ENCODE measurements at regions not wholly inside any gene's neighbourhood (a gene's known extent, or its start where the extent isn't known, plus 50 kb on each side); places are given as distances from the start of the nearest gene placed in this dataset.

DNA sequence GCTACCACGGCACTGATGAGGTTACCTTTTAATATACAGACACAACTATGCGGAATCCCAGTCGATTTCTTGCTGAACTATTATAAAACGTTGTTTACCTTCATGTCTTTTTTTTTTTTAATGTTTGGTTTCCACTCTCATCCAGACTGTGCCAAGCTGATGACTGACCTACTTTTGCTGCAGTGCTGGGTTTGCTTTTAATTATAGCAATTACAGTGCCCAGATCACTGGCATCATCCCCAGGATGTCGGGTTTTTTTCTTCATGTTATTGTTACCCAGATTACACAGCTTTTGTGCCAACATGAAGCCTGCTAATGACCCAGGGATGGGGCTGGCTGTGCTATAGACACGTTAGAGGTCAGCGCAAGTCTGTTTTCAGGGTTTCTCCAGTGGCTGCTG is 294.0 kb upstream of the ATP10A start:
- H3K27me3 ChIP-seq (ENCODE audit: control insufficient read depth, low read length), result no peaks in the 10 kb centered on the region
- no peaks in the 10 kb centered on the region for H3K79me2 ChIP-seq (ENCODE audit: control insufficient read depth, low read length)
- no peaks in the 10 kb centered on the region for H3F3A ChIP-seq (ENCODE audit: control insufficient read depth, insufficient read depth)
- no peak overlapping the region for H3K4me3 ChIP-seq (ENCODE audit: low read length)
- no peak overlapping the region for H3K4me2 ChIP-seq (ENCODE audit: low read length)
- no peaks in the 10 kb centered on the region for H3K9me2 ChIP-seq (replicated peaks; ENCODE audit: control insufficient read depth, low read length)
- TF ChIP-seq, protein P1, sequence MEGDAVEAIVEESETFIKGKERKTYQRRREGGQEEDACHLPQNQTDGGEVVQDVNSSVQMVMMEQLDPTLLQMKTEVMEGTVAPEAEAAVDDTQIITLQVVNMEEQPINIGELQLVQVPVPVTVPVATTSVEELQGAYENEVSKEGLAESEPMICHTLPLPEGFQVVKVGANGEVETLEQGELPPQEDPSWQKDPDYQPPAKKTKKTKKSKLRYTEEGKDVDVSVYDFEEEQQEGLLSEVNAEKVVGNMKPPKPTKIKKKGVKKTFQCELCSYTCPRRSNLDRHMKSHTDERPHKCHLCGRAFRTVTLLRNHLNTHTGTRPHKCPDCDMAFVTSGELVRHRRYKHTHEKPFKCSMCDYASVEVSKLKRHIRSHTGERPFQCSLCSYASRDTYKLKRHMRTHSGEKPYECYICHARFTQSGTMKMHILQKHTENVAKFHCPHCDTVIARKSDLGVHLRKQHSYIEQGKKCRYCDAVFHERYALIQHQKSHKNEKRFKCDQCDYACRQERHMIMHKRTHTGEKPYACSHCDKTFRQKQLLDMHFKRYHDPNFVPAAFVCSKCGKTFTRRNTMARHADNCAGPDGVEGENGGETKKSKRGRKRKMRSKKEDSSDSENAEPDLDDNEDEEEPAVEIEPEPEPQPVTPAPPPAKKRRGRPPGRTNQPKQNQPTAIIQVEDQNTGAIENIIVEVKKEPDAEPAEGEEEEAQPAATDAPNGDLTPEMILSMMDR (IDR thresholded peaks at IDR 0.05; ENCODE audit: low read depth, low read length, poor library complexity, severe bottlenecking), result no peak
- no peak for TF ChIP-seq EZH2phosphoT487 (IDR thresholded peaks at IDR 0.05; ENCODE audit: borderline replicate concordance, low read length)
- peaks cover 24% of the 10 kb centered on the region; the same call in 1 of the 2 replicates for H3K9me3 ChIP-seq (ENCODE audit: control insufficient read depth, insufficient read depth, low read length)
- no peaks in the 10 kb centered on the region for H3K36me3 ChIP-seq (ENCODE audit: control insufficient read depth, low read length)
- no peaks in the 10 kb centered on the region for H4K20me1 ChIP-seq (ENCODE audit: control insufficient read depth, insufficient read depth, low read depth, low read length)
- H3K27ac ChIP-seq (ENCODE audit: low read depth, low read length), result no peak overlapping the region
- H3K4me1 ChIP-seq (ENCODE audit: control insufficient read depth, low read length), result no peaks in the 10 kb centered on the region

DNA sequence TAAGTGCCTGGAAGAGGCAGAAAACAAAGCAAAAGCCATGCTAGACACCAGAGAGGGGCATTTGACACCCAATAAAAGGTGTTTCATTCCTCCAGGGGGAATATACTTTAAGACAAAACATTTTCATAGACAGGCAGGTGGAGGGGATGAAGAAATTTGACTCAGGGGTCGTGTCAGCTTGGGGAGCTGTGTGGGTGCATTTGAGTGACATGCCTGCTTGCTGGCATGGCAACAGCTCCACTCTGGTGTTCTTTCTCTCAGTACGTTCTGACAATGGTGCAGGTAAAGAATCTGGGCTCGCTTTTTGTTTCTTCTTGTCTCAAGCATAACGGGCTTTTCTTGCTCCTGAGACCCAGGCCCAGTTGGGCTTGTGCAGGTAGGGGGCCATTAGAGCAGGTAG is 292.9 kb upstream of the ATP10A start:
- Histone ChIP-seq H3K9me2 (replicated peaks; ENCODE audit: control insufficient read depth, low read length) (no peaks in the 10 kb centered on the region), H4K20me1 (ENCODE audit: control insufficient read depth, insufficient read depth, low read depth, low read length) (no peaks in the 10 kb centered on the region), H3F3A (ENCODE audit: control insufficient read depth, insufficient read depth) (no peaks in the 10 kb centered on the region), H3K4me1 (ENCODE audit: control insufficient read depth, low read length) (no peaks in the 10 kb centered on the region), H3K4me2 (ENCODE audit: low read length) (no peak overlapping the region), H3K79me2 (ENCODE audit: control insufficient read depth, low read length) (no peaks in the 10 kb centered on the region), H3K36me3 (ENCODE audit: control insufficient read depth, low read length) (no peaks in the 10 kb centered on the region), H3K27ac (ENCODE audit: low read depth, low read length) (no peak overlapping the region), H3K4me3 (ENCODE audit: low read length) (no peak overlapping the region), H3K27me3 (ENCODE audit: control insufficient read depth, low read length) (no peaks in the 10 kb centered on the region), H3K9me3 (ENCODE audit: control insufficient read depth, insufficient read depth, low read length) (peaks cover 17% of the 10 kb centered on the region; the same call in 1 of the 2 replicates)
- TF ChIP-seq, protein P1 (IDR thresholded peaks at IDR 0.05; ENCODE audit: low read depth, low read length, poor library complexity, severe bottlenecking), result no peak
- TF ChIP-seq EZH2phosphoT487 (IDR thresholded peaks at IDR 0.05; ENCODE audit: borderline replicate concordance, low read length), result no peak

DNA sequence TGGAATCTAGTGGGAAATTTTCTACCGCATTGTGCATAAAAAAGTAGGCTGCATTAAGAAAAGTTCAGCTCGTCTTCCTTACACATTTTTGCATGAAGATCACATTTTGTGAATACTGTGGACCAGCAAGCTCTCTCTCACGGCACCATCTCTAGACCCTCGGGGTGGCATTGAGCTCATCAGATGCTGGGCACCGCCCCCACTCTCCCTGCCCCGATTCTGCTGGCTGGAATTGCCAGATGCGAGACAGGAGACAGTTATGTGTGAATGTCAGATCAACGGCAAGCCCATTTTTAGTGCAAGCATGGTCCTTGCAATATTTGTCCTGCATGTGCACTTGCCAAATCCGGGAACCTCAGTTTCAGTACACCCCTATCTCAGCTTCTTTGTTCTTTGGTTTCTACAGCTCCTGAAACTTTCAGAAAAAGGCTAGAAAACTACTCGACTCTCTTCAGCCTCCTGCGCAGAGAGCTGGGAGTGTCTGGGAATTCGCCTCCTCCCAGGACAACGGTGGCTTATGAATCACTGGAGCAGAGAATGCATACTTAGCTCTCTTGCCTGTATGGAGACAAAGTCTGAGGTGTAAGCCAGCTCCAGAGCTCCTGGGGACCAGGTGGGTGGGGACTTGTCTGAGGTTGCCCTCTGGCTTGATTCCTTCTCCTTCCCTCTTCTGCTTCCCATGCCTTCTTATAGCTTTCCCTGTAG is 285.2 kb upstream of the ATP10A start:
- Histone ChIP-seq H3F3A (ENCODE audit: control insufficient read depth, insufficient read depth) (no peaks in the 10 kb centered on the region), H3K9me3 (ENCODE audit: control insufficient read depth, insufficient read depth, low read length) (peaks cover 12% of the 10 kb centered on the region; the same call in 1 of the 2 replicates), H3K36me3 (ENCODE audit: control insufficient read depth, low read length) (no peaks in the 10 kb centered on the region), H3K79me2 (ENCODE audit: control insufficient read depth, low read length) (no peaks in the 10 kb centered on the region), H3K4me1 (ENCODE audit: control insufficient read depth, low read length) (no peaks in the 10 kb centered on the region), H3K4me2 (ENCODE audit: low read length) (no peak overlapping the region), H4K20me1 (ENCODE audit: control insufficient read depth, insufficient read depth, low read depth, low read length) (no peaks in the 10 kb centered on the region), H3K27me3 (ENCODE audit: control insufficient read depth, low read length) (no peaks in the 10 kb centered on the region), H3K4me3 (ENCODE audit: low read length) (no peak overlapping the region), H3K27ac (ENCODE audit: low read depth, low read length) (no peak overlapping the region), H3K9me2 (replicated peaks; ENCODE audit: control insufficient read depth, low read length) (no peaks in the 10 kb centered on the region)
- TF ChIP-seq EZH2phosphoT487 (IDR thresholded peaks at IDR 0.05; ENCODE audit: borderline replicate concordance, low read length), result no peak
- TF ChIP-seq, protein P1 (IDR thresholded peaks at IDR 0.05; ENCODE audit: low read depth, low read length, poor library complexity, severe bottlenecking), result no peak
